Activated CD8-positive, alpha-beta memory T cell treated with anti-CD3 and anti-CD28 coated beads, Interleukin-2, amount 50 U/mL, for 48 hours (primary cell): ENCODE measurements at regions not wholly inside any gene's neighbourhood (a gene's known extent, or its start where the extent isn't known, plus 50 kb on each side); places are given as distances from the start of the nearest gene placed in this dataset.
"Not testable (repeated sequence)": the region's sequence is repeated elsewhere in the genome, so short reads cannot be mapped to it uniquely, and the experiment has no call there.

ENCODE experiments used
- DNase-seq: peaks from one replicate; pipeline ENCODE4 v3.0.0-alpha.2; 2020

DNA sequence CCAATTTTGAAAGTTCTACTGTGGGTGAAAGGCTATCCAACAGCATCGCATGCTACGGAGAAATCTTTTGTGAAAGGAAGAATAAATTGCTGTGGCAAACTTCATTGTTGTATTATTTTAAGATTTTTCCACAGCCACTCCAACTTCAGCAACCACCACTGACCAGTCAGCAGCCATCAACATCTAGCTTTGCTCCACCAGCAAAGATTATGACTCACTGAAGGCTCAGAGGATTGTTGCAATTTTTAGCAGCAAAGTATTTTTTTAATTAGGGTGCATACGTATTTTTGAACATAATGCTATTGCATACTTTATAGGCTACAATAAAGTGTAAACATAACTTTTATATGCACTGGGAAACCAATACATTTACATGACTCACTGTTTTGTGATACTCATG is 493.5 kb downstream of the TFAP2A start:
- no peak for DNase-seq

DNA sequence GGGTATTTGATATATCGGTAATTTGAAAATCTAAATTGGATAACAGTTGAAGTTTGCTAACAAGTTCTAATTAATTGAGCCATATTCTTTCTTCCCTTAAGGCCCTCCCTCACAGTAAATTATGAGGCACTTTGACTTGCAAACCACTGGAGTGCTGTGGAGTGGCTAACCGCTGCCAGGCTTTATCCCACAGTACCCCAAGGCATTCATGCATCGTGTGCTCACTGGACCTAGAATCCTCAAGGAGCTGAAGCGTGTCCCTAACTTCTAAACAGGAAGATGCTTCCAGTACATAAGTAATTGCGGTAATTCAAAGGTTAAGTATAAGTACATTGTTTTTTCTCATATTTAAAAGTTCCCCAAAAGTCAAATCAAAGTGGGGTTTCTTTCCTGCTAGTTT is 499.9 kb downstream of the TFAP2A start:
- DNase-seq = no peak

GRCh38 chr6:9901376-9901775 is 513.5 kb downstream of the TFAP2A start:
- no peak for DNase-seq

DNA sequence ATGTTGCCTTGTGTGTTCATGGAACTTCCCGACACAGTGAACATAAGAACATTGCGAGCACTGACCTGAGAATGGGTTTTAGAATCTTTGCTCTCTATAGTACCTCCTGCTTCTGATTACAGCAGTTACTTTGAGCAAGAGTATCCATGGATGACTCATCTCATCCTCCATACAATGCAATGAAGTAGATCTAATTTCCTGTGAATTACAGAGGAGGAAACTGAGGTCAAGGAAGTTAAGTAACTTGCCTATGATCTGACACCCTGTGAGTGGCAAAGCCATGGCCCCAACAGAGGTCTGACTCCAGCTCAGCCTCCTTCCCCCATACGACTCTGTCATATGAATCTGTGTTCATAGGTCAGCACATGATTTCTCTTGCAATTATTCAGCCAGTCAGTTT is 518.1 kb downstream of the TFAP2A start:
- DNase-seq = no peak

DNA sequence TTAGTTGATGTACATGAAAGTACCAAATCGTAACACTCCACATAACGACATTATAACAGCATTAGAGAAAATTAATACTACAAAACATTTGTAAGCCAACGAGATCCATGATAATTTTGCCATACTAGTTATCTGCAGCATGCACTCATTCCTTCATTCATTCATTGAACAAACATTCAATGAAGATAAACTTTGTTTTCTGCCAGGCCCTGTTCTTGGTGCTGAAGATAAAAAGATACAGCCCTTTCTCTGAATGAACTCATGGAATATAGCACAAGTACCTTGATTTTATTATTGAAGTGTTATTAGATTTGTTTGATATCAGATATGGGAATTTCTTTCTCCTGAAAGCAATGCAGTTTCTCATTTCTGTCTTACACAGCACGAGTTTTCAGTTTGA is 524.0 kb downstream of the TFAP2A start:
- no peak for DNase-seq

DNA sequence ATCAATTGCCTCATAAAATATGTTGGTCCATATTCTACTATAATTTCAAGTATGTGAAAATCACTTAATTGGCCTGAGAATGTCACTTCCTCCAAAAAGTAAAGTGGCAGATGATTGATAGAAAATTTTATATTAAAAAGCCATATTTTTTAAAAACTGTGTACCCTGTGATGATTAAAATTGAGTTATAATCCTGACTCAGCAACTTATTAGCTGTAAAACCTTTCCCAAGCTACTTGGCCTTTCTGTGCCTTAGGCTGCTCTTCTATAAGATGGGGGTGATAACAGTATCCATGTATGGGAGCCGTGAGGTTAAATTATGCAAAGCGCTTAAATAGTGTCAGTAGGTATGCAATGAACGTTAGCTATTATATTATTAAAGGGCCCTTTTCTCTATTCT is 524.4 kb downstream of the TFAP2A start:
- no peak for DNase-seq

- no peak for DNase-seq
Observed at GRCh38 chr6:9878535-9878934, 536.3 kb downstream of the TFAP2A start.

- DNase-seq = no peak
Observed at GRCh38 chr6:9875605-9876353, 539.1 kb downstream of the TFAP2A start.

DNA sequence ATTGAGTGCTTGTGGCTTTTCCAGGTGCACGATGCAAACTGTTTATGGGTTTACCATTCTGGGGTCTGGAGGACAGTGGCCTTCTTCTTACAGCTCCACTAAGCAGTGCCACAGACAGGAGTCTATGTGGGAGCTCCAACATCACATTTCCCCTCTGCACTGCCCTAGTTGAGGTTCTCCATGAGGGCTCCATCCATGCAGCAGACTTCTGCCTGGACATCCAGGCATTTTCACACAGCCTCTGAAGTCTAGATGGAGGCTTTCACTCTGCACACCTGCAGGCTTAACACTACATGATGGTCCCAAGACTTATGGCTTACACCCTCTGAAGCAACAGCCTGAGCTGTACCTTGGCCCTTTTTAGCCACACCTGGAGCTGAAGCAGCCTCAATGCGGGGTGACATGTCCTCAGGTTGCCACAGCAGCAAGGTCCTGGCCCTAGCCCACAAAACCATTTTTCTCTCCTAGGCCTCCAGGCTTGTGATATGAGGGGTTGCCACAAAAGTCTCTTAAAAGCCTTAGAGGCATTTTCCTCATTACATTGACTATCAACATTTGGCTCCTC is 552.2 kb downstream of the TFAP2A start:
- no peak for DNase-seq

DNA sequence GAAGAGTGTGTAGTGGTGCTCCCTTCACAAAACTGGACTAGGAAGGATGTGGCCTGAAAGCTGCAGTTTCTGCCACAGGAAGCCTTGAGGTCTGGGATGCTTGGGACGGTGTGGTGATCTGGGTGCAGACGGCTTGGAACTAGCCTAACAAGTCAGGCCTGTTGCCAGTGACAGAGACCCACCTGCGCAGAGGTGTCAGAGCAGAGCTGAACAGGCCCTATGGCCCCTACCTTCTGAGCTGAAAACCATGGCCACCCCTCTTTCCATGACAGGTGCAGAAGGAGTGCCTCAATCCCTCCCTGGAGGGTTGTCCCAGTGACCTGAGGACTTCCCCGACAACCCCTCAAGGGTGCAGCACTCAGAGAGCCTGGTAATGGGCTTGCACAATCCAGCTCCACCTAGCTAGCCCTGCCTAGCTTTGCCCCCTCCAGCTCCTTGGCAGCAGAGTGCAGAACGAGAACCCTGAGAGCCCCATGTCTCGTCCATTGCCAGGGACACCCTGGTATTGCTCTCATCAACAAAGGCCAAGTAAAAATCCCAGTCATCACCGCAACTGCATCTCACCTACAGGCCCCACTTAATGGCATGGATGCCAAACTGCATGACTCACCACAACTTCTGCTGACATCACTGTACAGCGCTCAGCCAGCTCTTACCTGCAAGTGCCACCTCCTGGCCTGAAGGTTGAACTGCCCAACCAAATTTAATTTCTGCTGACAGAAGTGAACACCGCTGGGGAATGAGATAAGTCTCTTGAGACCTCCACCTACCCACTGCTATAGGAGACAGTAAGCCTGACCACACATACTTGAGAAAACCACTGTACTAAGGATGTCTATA is 563.1 kb downstream of the TFAP2A start:
- no peak for DNase-seq

DNA sequence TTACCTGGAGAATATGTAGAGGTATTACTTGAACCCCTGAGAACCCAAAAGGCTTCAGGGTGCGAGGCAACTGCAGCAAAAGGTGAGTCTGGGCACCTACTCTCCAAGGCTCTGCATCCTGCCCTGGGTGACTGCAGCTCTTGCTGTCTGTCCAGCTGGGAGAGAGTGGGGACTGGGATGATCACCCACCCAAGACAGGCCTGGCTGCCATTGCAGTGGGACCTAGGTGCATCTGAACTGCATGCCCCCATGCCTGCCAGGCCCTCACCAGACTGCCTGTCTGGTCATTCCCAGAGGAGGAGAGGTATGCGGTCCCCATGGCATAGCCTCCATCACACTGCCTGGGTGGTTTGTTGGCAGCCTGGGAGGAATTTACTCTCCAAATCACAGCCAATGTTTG is 563.9 kb downstream of the TFAP2A start:
- no peak for DNase-seq

DNA sequence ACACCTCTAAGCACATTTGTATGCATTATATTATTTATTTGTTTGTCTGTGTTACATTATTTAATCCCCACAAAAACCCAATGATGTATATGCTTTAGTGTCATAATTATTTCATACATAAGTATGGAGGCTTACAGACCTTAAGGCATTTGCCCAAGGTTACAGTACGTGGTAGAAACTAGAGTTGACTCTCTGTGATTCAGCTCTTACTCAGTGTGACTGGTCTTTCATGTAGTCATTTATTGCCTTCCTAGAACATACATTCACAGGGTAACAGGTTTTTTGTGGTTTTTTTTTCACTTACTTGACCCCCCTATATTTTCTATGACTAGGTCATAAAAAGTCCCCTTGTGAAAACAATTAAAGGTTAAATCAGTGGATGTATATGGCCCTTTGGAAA is 566.8 kb downstream of the TFAP2A start:
- no peak for DNase-seq

GRCh38 chr6:9841886-9842725 is 572.8 kb downstream of the TFAP2A start:
- no peak for DNase-seq

GRCh38 chr6:9834233-9834632 is 580.6 kb downstream of the TFAP2A start:
- no peak for DNase-seq

GRCh38 chr6:9831783-9832182 is 583.1 kb downstream of the TFAP2A start:
- no peak for DNase-seq

- DNase-seq = no peak
Observed at GRCh38 chr6:9830808-9831207, 584.1 kb downstream of the TFAP2A start.

- DNase-seq = no peak
Observed at GRCh38 chr6:9825526-9825925, 589.3 kb downstream of the TFAP2A start.

DNA sequence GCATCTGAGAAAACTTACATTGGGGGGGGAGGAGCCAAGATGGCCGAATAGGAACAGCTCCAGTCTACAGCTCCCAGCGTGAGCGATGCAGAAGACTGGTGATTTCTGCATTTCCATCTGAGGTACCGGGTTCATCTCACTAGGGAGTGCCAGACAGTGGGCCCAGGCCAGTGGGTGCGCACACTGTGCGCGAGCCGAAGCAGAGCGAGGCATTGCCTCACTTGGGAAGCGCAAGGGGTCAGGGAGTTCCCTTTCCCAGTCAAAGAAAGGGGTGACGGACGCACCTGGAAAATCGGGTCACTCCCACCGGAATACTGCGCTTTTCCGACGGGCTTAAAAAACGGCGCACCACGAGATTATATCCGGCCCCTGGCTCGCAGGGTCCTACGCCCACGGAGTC is 604.1 kb downstream of the TFAP2A start:
- DNase-seq = not testable (repeated sequence)

DNA sequence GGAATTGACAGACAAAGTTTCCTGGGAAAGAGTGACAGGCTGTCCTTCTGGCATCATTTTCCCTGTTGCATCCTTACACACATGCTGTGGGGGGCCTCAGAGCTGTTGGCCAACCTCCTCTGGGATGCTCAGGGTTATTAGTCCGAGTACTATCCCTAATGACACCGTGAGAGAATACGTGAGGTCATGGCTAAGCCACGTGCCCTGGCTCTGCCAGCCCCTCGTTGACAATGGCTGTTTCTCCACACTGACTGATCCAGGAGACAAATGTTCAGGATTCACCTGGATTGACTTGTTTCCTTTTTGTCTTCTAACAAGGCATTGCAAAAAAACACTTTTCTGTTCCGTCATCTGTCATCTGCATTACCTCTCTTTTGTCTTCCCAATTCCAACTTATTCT is 604.6 kb downstream of the TFAP2A start:
- DNase-seq = no peak

- DNase-seq = no peak
Observed at GRCh38 chr6:9806195-9806594, 608.7 kb downstream of the TFAP2A start.

DNA sequence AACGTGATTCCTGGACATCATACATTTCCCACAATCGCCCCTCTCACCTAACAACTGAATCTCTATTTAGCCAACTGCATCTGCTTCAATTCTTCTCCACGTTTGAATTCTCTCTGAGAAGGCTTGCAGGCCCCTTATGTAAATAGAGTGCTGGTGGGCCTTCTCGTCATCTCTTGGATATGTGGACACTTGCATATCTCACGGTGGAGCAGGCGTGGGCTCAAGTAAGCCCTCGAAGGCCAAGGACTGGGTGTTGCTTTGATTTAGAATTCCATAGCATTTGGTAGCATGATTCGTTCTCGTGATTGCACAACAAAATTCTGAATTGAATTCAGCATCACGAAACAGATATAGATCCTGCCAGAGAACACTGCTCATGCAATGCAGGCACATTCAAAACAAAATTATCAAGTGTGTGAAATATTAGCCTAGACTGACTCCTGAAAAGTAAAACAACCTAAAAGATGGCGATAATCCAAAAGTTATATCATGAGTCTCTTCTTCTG is 613.6 kb downstream of the TFAP2A start:
- DNase-seq = no peak

DNA sequence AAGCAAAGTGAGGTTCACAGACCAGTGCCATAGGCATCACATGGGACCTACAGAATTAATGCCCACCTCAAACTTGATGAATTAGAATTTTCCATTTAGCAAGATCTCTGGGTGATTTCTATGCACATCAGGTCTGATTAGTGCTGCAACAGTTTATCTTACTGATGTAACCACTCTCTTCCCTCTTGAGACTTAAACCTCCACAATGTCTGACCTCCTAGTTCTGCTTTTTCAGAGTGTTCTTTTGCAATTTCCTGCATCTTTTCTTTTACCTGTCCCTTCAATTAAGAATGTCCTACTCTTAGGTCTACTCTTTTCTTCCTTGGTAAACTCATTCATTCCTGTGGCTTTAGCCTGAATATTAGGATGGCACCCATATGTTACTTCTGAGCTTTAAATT is 615.3 kb downstream of the TFAP2A start:
- no peak for DNase-seq

DNA sequence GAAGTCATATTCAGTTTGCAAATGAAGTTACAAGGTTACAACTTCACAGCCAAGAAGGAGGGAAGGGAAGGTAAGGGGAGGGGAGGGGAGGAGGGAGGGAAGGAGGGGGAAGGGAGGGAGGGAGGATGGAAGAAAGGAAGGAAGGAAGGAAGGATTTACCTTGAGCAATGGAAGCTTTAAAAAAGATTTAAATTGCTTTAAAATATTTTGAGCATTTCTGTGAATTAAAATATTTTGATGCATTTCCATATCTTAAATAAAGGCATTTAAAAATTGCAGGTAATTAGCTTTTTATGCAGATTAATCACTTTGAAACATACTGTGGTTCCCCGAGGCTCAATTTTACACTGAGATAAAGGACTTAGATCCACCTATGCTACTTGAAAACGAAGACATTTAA is 618.0 kb downstream of the TFAP2A start:
- DNase-seq = no peak
